GM18861 (cell line): ENCODE measurements at regions not wholly inside any gene's neighbourhood (a gene's known extent, or its start where the extent isn't known, plus 50 kb on each side); places are given as distances from the start of the nearest gene placed in this dataset.
"Not testable (repeated sequence)": the region's sequence is repeated elsewhere in the genome, so short reads cannot be mapped to it uniquely, and the experiment has no call there.

Experiments
- ATAC-seq: cut with Tn5 transposase; IDR thresholded peaks from one replicate; pipeline ENCODE4 v1.9.1; 2021; ENCODE audit not compliant: unreplicated experiment

- ATAC-seq = no peak
These were observed 425.1 kb upstream of the NECTIN3 start for GRCh38 chr3:110646496-110646895.

GRCh38 chr3:110647586-110647985 is 424.0 kb upstream of the NECTIN3 start:
- ATAC-seq = no peak

GRCh38 chr3:110650741-110651140 is 420.9 kb upstream of the NECTIN3 start:
- ATAC-seq = no peak

DNA sequence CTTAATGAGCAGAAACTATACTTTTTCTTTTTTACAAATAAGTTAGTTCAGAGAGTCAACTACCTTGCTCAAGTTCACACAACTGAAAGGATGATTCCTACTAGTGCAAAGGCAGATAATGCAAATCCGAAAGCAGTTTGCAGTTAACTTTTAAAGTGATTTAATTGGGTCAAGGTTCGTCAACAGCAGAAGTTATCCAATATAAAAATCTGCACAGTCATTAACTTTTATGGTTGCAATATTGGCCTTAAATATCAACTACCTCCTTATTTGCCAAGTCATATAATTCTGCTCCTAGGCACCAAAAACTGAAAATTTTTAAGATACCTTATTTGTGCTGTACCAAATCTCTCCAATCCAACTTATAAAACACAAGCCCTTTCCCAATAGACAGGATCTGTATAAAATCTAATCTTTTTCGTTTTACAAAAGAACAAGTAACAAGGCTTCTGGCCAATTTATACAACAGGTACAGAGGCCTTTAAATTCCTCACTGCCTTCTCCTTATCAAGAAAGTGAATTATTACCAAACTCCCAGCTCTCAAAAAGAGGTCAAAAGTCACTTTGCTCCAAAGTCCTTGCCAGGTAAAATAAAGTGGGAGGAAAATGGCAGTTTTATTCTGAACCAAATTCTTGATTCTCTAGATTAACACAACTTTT is 416.6 kb upstream of the NECTIN3 start:
- ATAC-seq = no peak

DNA sequence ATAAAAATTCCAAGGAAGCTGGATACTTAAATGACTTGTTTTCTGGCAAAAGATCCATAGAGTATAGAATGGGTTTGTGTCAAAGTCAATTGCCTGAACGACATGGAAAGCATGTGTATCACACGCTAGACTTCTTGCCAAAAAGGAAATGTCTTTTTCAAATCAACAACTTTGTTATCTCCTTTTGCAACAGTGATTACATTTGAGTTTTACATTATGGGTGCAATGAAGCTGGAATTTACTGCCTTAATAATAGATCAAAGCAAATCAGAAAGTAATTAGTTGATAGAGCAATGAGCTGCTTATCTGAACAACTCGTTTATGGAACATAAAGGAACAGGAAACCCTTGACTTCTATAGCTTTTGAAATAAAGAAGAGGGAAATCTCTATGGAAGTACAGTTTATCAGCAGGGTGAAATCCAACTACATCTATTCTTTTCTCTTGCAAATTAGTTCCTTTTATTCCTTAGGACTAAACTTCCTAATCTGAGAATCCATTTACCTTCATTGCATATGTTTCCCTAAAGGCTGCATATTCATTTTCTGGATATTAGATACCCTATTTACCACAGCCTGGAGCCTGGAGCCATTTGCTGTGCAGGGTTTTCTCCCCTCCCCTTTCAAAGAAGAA is 415.1 kb upstream of the NECTIN3 start:
- no peak for ATAC-seq

DNA sequence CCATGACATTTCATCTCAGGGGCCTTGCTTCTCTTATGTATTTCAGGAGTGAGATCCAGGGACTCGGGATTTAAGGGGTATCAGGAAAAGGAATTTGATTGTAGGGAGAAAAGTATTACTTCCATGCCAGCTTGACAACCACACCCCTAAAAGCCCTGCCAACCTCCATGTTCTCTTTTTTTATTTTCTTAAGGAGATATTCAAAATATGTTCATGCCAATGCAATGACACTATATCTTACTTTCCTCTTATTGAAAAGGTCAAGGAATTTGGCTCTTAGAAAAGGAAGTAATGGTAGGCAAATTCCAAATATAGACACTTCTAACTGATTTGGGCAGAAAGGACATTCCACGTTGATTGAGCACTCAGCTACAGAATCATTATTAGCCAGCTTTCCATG is 407.5 kb upstream of the NECTIN3 start:
- ATAC-seq = no peak

GRCh38 chr3:110666495-110666894 is 405.1 kb upstream of the NECTIN3 start:
- ATAC-seq = no peak

GRCh38 chr3:110667216-110667615 is 404.4 kb upstream of the NECTIN3 start:
- ATAC-seq = no peak

GRCh38 chr3:110670407-110670806 is 401.2 kb upstream of the NECTIN3 start:
- no peak for ATAC-seq

GRCh38 chr3:110677506-110677905 is 394.1 kb upstream of the NECTIN3 start:
- ATAC-seq = no peak

- ATAC-seq = no peak
These were observed 392.3 kb upstream of the NECTIN3 start for GRCh38 chr3:110679285-110679684.

DNA sequence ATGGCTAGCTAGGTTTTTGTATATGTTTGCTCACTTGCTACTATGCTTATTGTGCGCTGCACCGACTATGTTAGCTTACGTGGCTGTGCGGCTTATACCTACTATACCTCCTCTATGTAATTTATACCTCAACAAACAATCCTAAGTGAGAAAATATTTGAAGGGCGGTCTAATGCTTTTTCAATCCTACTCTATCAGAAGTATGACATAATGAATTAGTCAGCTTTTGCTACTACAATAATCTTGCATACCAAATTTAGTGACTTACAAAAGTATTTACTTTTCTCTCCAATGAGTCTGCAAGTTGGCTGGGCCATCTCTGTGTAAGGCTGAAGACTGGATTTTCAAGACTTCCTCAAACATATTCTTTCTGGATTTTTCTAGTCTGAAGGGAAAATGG is 391.2 kb upstream of the NECTIN3 start:
- ATAC-seq = no peak

GRCh38 chr3:110684466-110684865 is 387.1 kb upstream of the NECTIN3 start:
- no peak for ATAC-seq

GRCh38 chr3:110685630-110686029 is 386.0 kb upstream of the NECTIN3 start:
- no peak for ATAC-seq

- no peak for ATAC-seq
These were observed 384.9 kb upstream of the NECTIN3 start for GRCh38 chr3:110686701-110687100.

DNA sequence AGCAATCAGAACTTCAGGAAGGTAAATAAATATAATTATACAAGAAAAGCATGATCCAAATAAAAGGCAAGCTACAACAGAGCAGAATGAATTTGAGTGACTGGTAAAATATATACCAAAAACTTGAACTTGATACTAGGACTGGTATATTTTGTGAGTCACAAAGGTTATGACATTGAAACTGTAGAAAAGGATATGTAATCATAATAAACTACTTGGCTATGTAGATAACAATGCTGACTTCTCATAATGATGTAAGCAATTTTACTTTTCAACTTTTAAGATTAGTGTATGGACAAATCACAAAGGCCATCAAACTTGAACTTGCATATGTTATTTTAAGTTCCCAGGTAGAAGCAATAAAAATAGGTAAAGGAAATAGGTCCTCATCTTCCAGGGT is 384.5 kb upstream of the NECTIN3 start:
- no peak for ATAC-seq

DNA sequence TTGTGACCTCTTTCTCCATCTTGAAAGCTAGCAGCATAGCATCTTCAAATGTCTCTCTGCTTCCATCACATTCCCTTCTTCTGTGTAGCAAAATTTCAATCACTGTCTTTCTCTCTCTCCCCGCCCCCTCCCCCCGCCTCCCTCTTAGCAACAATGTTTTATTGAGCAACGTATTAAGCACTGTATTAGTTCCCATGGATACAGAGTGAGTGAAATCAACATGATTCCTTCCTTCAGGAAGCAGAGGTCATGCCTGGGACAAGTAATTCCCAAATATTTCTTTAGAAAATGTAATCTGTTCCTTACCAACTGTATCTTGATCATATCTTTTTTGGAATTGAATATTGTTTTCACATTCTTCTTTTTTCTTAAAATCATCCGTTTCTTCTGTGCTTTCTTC is 373.7 kb upstream of the NECTIN3 start:
- no peak for ATAC-seq

DNA sequence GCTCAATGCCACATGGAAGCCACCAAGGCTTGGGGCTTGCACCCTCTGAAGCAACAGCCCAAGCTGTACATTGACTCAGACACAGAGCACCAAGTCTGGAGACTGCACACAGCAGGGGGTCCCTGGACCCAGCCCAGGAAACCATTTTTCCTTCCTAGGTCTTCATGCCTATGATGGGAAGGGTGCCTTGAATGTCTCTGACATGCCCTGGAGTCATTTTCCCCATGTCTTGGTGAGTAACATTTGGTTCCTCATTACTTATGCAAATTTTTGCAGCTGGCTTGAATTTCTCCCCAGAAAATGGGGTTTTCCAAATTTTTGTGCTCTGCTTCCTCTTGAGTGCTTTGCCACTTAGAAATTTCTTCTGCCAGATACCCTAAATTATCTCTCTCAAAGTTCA is 367.3 kb upstream of the NECTIN3 start:
- ATAC-seq = not testable (repeated sequence)

GRCh38 chr3:110708156-110708555 is 363.5 kb upstream of the NECTIN3 start:
- ATAC-seq = no peak

DNA sequence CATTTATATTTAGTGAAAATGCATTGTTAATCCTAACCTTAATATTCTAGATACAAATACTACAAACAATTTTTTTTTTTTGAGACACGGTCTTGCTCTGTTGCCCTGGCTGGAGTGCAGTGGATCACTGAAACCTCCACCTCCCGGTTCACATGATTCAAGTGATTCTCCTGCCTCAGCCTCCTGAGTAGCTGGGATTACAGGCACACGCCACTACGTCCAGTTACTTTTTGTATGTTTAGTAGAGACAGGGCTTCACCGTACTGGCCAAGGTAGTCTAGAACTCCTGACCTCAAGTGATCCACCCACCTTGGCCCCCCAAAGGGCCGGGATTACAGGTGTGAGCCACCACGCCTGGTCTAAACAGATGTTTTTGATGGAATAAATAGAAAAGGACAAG is 361.5 kb upstream of the NECTIN3 start:
- ATAC-seq = no peak

GRCh38 chr3:110710603-110711002 is 361.0 kb upstream of the NECTIN3 start:
- no peak for ATAC-seq

- ATAC-seq = no peak
These were observed 360.3 kb upstream of the NECTIN3 start for GRCh38 chr3:110711130-110711832.
